H9 (cell line): ENCODE measurements at regions not wholly inside any gene's neighbourhood (a gene's known extent, or its start where the extent isn't known, plus 50 kb on each side); places are given as distances from the start of the nearest gene placed in this dataset.

Source experiments
- DNase-seq: peaks from one replicate; pipeline ENCODE4 v3.0.0-alpha.2; 2017
- H2AFZ ChIP-seq: one replicate; pipeline ENCODE4 v1.6.1; 2013; ENCODE audit warnings: mild to moderate bottlenecking, low read length, control low read depth, moderate library complexity
- H2AK5ac ChIP-seq: 2 replicates; pipeline ENCODE4 v1.6.1; 2013; ENCODE audit warnings: low read length, control low read depth, mixed read lengths; ENCODE audit not compliant: insufficient read length
- H2BK120ac ChIP-seq: one replicate; pipeline ENCODE4 v1.6.1; 2013; ENCODE audit warnings: low read depth, mild to moderate bottlenecking, low read length, control low read depth, inconsistent platforms; ENCODE audit not compliant: poor library complexity, severe bottlenecking
- H2BK12ac ChIP-seq: 2 replicates; pipeline ENCODE4 v1.6.1; 2013; ENCODE audit warnings: low read length, control low read depth, mixed read lengths, low read depth; ENCODE audit not compliant: insufficient read length
- H2BK15ac ChIP-seq: 2 replicates; pipeline ENCODE4 v1.6.1; 2013; ENCODE audit warnings: low read depth, low read length, control low read depth
- H2BK20ac ChIP-seq: one replicate; pipeline ENCODE4 v1.6.1; 2013; ENCODE audit warnings: low read depth, mild to moderate bottlenecking, low read length, control low read depth, inconsistent platforms; ENCODE audit not compliant: poor library complexity, severe bottlenecking
- H2BK5ac ChIP-seq: 2 replicates; pipeline ENCODE4 v1.6.1; 2013; ENCODE audit warnings: low read length, control low read depth, mixed read lengths; ENCODE audit not compliant: insufficient read length
- H3K14ac ChIP-seq: 2 replicates; pipeline ENCODE4 v1.6.1; 2013; ENCODE audit warnings: low read length, control low read depth; ENCODE audit not compliant: insufficient read depth
- H3K18ac ChIP-seq: 2 replicates; pipeline ENCODE4 v1.6.1; 2013; ENCODE audit warnings: low read depth, mild to moderate bottlenecking, mixed read lengths, low read length, control low read depth; ENCODE audit not compliant: insufficient read length
- H3K23ac ChIP-seq: 2 replicates; pipeline ENCODE4 v1.6.1; 2013; ENCODE audit warnings: low read length, control low read depth, mixed read lengths, low read depth; ENCODE audit not compliant: insufficient read length
- H3K23me2 ChIP-seq: 2 replicates; pipeline ENCODE4 v1.6.1; 2013; ENCODE audit warnings: low read depth, mild to moderate bottlenecking, mixed read lengths, low read length, control low read depth; ENCODE audit not compliant: insufficient read length, poor library complexity, severe bottlenecking
- H3K27ac ChIP-seq: 2 replicates; pipeline ENCODE4 v1.5.1; 2013; ENCODE audit warnings: low read length, control low read depth, mixed read lengths, low read depth; ENCODE audit not compliant: insufficient read length
- H3K27me3 ChIP-seq: 2 replicates; pipeline ENCODE4 v1.6.1; 2013; ENCODE audit warnings: low read length, control low read depth, inconsistent platforms; ENCODE audit not compliant: insufficient read depth
- H3K4ac ChIP-seq: 2 replicates; pipeline ENCODE4 v1.6.1; 2013; ENCODE audit warnings: low read depth, mild to moderate bottlenecking, control low read depth, inconsistent platforms, low read length, moderate library complexity
- H3K4me1 ChIP-seq: 2 replicates; pipeline ENCODE4 v1.6.1; 2013; ENCODE audit warnings: low read length, control low read depth, inconsistent platforms; ENCODE audit not compliant: insufficient read depth
- H3K4me2 ChIP-seq: 2 replicates; pipeline ENCODE4 v1.6.1; 2013; ENCODE audit warnings: low read length, control low read depth, mixed read lengths; ENCODE audit not compliant: insufficient read length, insufficient read depth
- H3K56ac ChIP-seq: 2 replicates; pipeline ENCODE4 v1.6.1; 2013; ENCODE audit warnings: low read depth, mild to moderate bottlenecking, mixed read lengths, low read length, control low read depth; ENCODE audit not compliant: insufficient read length
- H3K79me1 ChIP-seq: 2 replicates; pipeline ENCODE4 v1.6.1; 2013; ENCODE audit warnings: low read depth, mild to moderate bottlenecking, moderate library complexity, low read length, control low read depth, inconsistent platforms; ENCODE audit not compliant: insufficient read depth, poor library complexity, severe bottlenecking
- H3K79me2 ChIP-seq: 2 replicates; pipeline ENCODE4 v1.6.1; 2013; ENCODE audit warnings: low read length, control low read depth, inconsistent platforms; ENCODE audit not compliant: insufficient read depth
- H3K9ac ChIP-seq: 2 replicates; pipeline ENCODE4 v1.6.1; 2013; ENCODE audit warnings: low read length, control low read depth, mixed read lengths; ENCODE audit not compliant: insufficient read length; ENCODE audit errors: extremely low read depth
- H3K9me3 ChIP-seq: one replicate; pipeline ENCODE4 v1.6.1; 2013; ENCODE audit warnings: low read depth, low read length, inconsistent platforms; ENCODE audit not compliant: control insufficient read depth
- H3T11ph ChIP-seq: one replicate; pipeline ENCODE4 v1.6.1; 2013; ENCODE audit warnings: mild to moderate bottlenecking, low read length, control low read depth, inconsistent platforms
- H4K20me1 ChIP-seq: one replicate; pipeline ENCODE4 v1.6.1; 2013; ENCODE audit not compliant: control insufficient read depth, insufficient read length, insufficient read depth
- H4K5ac ChIP-seq: 2 replicates; pipeline ENCODE4 v1.6.1; 2013; ENCODE audit warnings: low read depth, mild to moderate bottlenecking, mixed read lengths, low read length, control low read depth; ENCODE audit not compliant: insufficient read length
- H4K8ac ChIP-seq: replicated peaks from 2 replicates; pipeline ENCODE4 v1.6.1; 2013; ENCODE audit warnings: low read length, control low read depth, mixed read lengths, low read depth; ENCODE audit not compliant: insufficient read length
- H4K91ac ChIP-seq: 2 replicates; pipeline ENCODE4 v1.6.1; 2013; ENCODE audit warnings: low read depth, mild to moderate bottlenecking, moderate library complexity, mixed read lengths, low read length, control low read depth; ENCODE audit not compliant: insufficient read length
- H3K27ac Mint-ChIP-seq, 3 experiments: 2 replicates in 2 of 3; 3 replicates in 1 of 3; pipeline ENCODE4 v1.8.0; 2020 to 2021; ENCODE audit warnings: mixed read lengths in 3 of 3, mild to moderate bottlenecking in 1 of 3, moderate library complexity in 1 of 3
- H3K27me3 Mint-ChIP-seq: 2 replicates; pipeline ENCODE4 v1.8.0; 2021; ENCODE audit warnings: low read depth, mild to moderate bottlenecking, moderate library complexity, mixed read lengths
- H3K36me3 Mint-ChIP-seq, 3 experiments: 2 replicates in 2 of 3; 3 replicates in 1 of 3; pipeline ENCODE4 v1.8.0; 2020 to 2021; ENCODE audit warnings: low read depth in 3 of 3, mixed read lengths in 3 of 3; ENCODE audit not compliant: insufficient read depth in 1 of 3
- H3K4me1 Mint-ChIP-seq, 2 experiments: 2 replicates each; pipeline ENCODE4 v1.8.0; 2020; ENCODE audit warnings: mixed read lengths in 2 of 2
- H3K4me3 Mint-ChIP-seq, 2 experiments: 2 replicates in 1 of 2; 3 replicates in 1 of 2; pipeline ENCODE4 v1.8.0; 2020 to 2021; ENCODE audit warnings: mild to moderate bottlenecking in 2 of 2, mixed read lengths in 2 of 2, moderate library complexity in 1 of 2
- H3K9me3 Mint-ChIP-seq, 2 experiments: 2 replicates in 1 of 2; 3 replicates in 1 of 2; pipeline ENCODE4 v1.8.0; 2020; ENCODE audit warnings: mild to moderate bottlenecking in 2 of 2, mixed read lengths in 2 of 2, moderate library complexity in 1 of 2
- CTCF ChIP-seq: fragments of 200-600 bp; sonication (generic); conservative IDR thresholded peaks from 3 replicates; pipeline ENCODE4 v1.8.0; 2021; ENCODE audit warnings: antibody characterized with exemption, mild to moderate bottlenecking
- WGBS: extraction: QIAGEN DNeasy Blood & Tissue Kit; methylation state at CpG from one replicate; pipeline ENCODE4 v1.1.7; 2013; ENCODE audit warnings: missing lambda C conversion rate, low lambda C conversion rate, mixed read lengths; ENCODE audit not compliant: insufficient read length; ENCODE audit errors: extremely low coverage; 5-methylcytosine and 5-hydroxymethylcytosine counted together

GRCh38 chr12:105622220-105622619, 291.7 kb downstream of the C12orf75 start:
- H4K8ac ChIP-seq, result no peak overlapping the region
- H3K56ac ChIP-seq, result no peak overlapping the region
- DNase-seq, result no peak
- no peak overlapping the region for H3K27ac ChIP-seq
- H3K4me2 ChIP-seq, result no peak overlapping the region
- no peaks in the 10 kb centered on the region for H4K20me1 ChIP-seq
- TF ChIP-seq CTCF, result no peak
- no peak overlapping the region for H3K4me3 Mint-ChIP-seq
- H2BK15ac ChIP-seq, result no peak overlapping the region
- no peak overlapping the region for H2BK20ac ChIP-seq
- H3K27me3 Mint-ChIP-seq, result no peaks in the 10 kb centered on the region
- H2BK120ac ChIP-seq, result no peak overlapping the region
- no peak overlapping the region for H3K14ac ChIP-seq
- no peaks in the 10 kb centered on the region for H3K79me2 ChIP-seq
- H3K27me3 ChIP-seq, result no peaks in the 10 kb centered on the region
- no peaks in the 10 kb centered on the region for H3K4me1 ChIP-seq
- H3K36me3 Mint-ChIP-seq, result peaks cover 0 to 7% (median 0%) of the 10 kb centered on the region in 3 experiments; a peak in 1 of 7 replicates
- no peaks in the 10 kb centered on the region; a peak in 1 of 5 replicates for H3K9me3 Mint-ChIP-seq
- peaks cover 3 to 9% of the 10 kb centered on the region in 2 experiments for H3K4me1 Mint-ChIP-seq
- no peak overlapping the region for H2BK12ac ChIP-seq
- no peak overlapping the region for H2BK5ac ChIP-seq
- H2AK5ac ChIP-seq, result no peak overlapping the region
- no peak overlapping the region for H4K91ac ChIP-seq
- no peaks in the 10 kb centered on the region for H3K23me2 ChIP-seq
- H3K18ac ChIP-seq, result no peak overlapping the region
- H4K5ac ChIP-seq, result no peak overlapping the region
- WGBS, result no CpG with 5 or more reads among the region's 2 CpGs
- H3K4ac ChIP-seq, result no peak overlapping the region
- no peaks in the 10 kb centered on the region for H3K79me1 ChIP-seq
- H3K23ac ChIP-seq, result no peak overlapping the region
- no peak overlapping the region for H3K9ac ChIP-seq
- H3K9me3 ChIP-seq, result no peaks in the 10 kb centered on the region
- no peak overlapping the region for H3T11ph ChIP-seq
- no peak overlapping the region for H2AFZ ChIP-seq
- no peak overlapping the region for H3K27ac Mint-ChIP-seq
